ENCODE measurements at regions not wholly inside any gene's neighbourhood (a gene's known extent, or its start where the extent isn't known, plus 50 kb on each side); places are given as distances from the start of the nearest gene placed in this dataset.

GRCh38 chr3:178263236-178263916, 272.9 kb upstream of the KCNMB2 start:
- DNase-seq: no peak

GRCh38 chr3:178267158-178267844, 268.9 kb upstream of the KCNMB2 start:
- no peak for DNase-seq

- DNase-seq: no peak
These were observed 265.4 kb upstream of the KCNMB2 start for GRCh38 chr3:178270838-178271237.

- no peak for DNase-seq
These were observed 264.4 kb upstream of the KCNMB2 start for GRCh38 chr3:178271740-178272387.

- no peak for DNase-seq
These were observed 263.4 kb upstream of the KCNMB2 start for GRCh38 chr3:178272841-178273240.

GRCh38 chr3:178274711-178275110, 261.5 kb upstream of the KCNMB2 start:
- no peak for DNase-seq

GRCh38 chr3:178275311-178275710, 260.9 kb upstream of the KCNMB2 start:
- no peak for DNase-seq

GRCh38 chr3:178275793-178276192, 260.4 kb upstream of the KCNMB2 start:
- no peak for DNase-seq

GRCh38 chr3:178277605-178278004, 258.6 kb upstream of the KCNMB2 start:
- DNase-seq: no peak

GRCh38 chr3:178283561-178283960, 252.7 kb upstream of the KCNMB2 start:
- no peak for DNase-seq

- no peak for DNase-seq
These were observed 252.1 kb upstream of the KCNMB2 start for GRCh38 chr3:178284181-178284580.

GRCh38 chr3:178288074-178288473, 248.2 kb upstream of the KCNMB2 start:
- DNase-seq: no peak

GRCh38 chr3:178289544-178290160, 246.6 kb upstream of the KCNMB2 start:
- DNase-seq: no peak

- DNase-seq: no peak
These were observed 244.5 kb upstream of the KCNMB2 start for GRCh38 chr3:178291574-178292370.

- DNase-seq: no peak
These were observed 240.8 kb upstream of the KCNMB2 start for GRCh38 chr3:178295292-178295912.

- no peak for DNase-seq
These were observed 239.0 kb upstream of the KCNMB2 start for GRCh38 chr3:178297199-178297598.

GRCh38 chr3:178297740-178298139, 238.5 kb upstream of the KCNMB2 start:
- DNase-seq: no peak

- no peak for DNase-seq
These were observed 235.7 kb upstream of the KCNMB2 start for GRCh38 chr3:178300441-178300959.

GRCh38 chr3:178302966-178303930, 233.0 kb upstream of the KCNMB2 start:
- no peak for DNase-seq

GRCh38 chr3:178304758-178305467, 231.3 kb upstream of the KCNMB2 start:
- DNase-seq: no peak
